K562 (cell line): ENCODE measurements at regions not wholly inside any gene's neighbourhood (a gene's known extent, or its start where the extent isn't known, plus 50 kb on each side); places are given as distances from the start of the nearest gene placed in this dataset.

Experiments used
- ATAC-seq: fragments of 200-7000 bp; cut with Tn5 transposase; 3 replicates; pipeline ENCODE4 v1.9.1; 2020; ENCODE audit warnings: moderate library complexity
- BruUV-seq: library from RNA; stranded (reverse); fragments of 400-500 nt; replicated peaks from 2 replicates; lab custom pipeline; 2021; lab: Mats Ljungman, UMichigan
- CTCF ChIA-PET: fragments of 300-600 bp; formaldehyde crosslinking; extraction: SDS; loops from one replicate; lab custom pipeline; 2021; ENCODE audit warnings: low intra/inter-chr PET ratio; lab: Yijun Ruan, JAX
- POLR2A ChIA-PET: fragments of 300-600, 350-650 bp; sonication (Branson Sonifier 250); formaldehyde crosslinking; extraction: SDS; loops from one replicate; lab custom pipeline; 2021; ENCODE audit warnings: antibody characterized with exemption, inconsistent platforms; lab: Yijun Ruan, JAX
- DNase-seq, 4 experiments: peaks; one replicate each; pipeline versions ENCODE4 v3.0.0 to v3.0.0-alpha.2; 2011 to 2018; ENCODE audit warnings: low spot score in 3 of 4, mixed read lengths in 3 of 4; ENCODE audit errors: extremely low read depth in 1 of 4
- FAIRE-seq: peaks from 2 replicates; lab custom pipeline; 2011; peaks lifted over from hg19 to GRCh38; lab: Jason Lieb, UNC
- H2AFZ ChIP-seq: 2 replicates; pipeline ENCODE4 v1.6.0; 2011; ENCODE audit warnings: low read depth, low read length, control low read depth, inconsistent platforms
- H3K27ac ChIP-seq: fragments of 200-600 bp; 3 replicates; pipeline ENCODE4 v1.8.0; 2011; ENCODE audit warnings: low read depth, mild to moderate bottlenecking, control low read depth, inconsistent platforms, low read length, moderate library complexity, mixed read lengths; ENCODE audit errors: extremely low read depth
- H3K27me3 ChIP-seq, 2 experiments: fragments of 300-600 bp in 1 of 2; 2 replicates in 1 of 2; 3 replicates in 1 of 2; pipeline versions ENCODE4 v1.6.0 to v1.8.0; 2011; ENCODE audit warnings: inconsistent platforms in 2 of 2, low read length in 2 of 2, mild to moderate bottlenecking in 1 of 2, mixed read lengths in 1 of 2, moderate library complexity in 1 of 2; ENCODE audit not compliant: control insufficient read depth in 2 of 2, insufficient read depth in 2 of 2
- H3K36me3 ChIP-seq: fragments of 300-600 bp; 3 replicates; pipeline ENCODE4 v1.8.0; 2011; ENCODE audit warnings: mild to moderate bottlenecking, low read length, inconsistent platforms; ENCODE audit not compliant: control insufficient read depth, insufficient read depth
- H3K4me1 ChIP-seq, 2 experiments: fragments of 200-600 bp in 1 of 2; replicated peaks in 1 of 2; 2 replicates in 1 of 2; 3 replicates in 1 of 2; pipeline versions ENCODE4 v1.5.1 to v1.8.0; 2011; ENCODE audit warnings: inconsistent platforms in 2 of 2, low read length in 2 of 2, mild to moderate bottlenecking in 1 of 2, mixed read lengths in 1 of 2, moderate library complexity in 1 of 2; ENCODE audit not compliant: control insufficient read depth in 2 of 2, insufficient read depth in 2 of 2
- H3K4me2 ChIP-seq: 2 replicates; pipeline ENCODE4 v1.6.1; 2011; ENCODE audit warnings: low read length, control low read depth, inconsistent platforms, mixed read lengths; ENCODE audit not compliant: insufficient read depth
- H3K4me3 ChIP-seq: fragments of 200-600 bp; sonication (generic), shearing (Covaris generic); 2 replicates; pipeline ENCODE4 v1.5.1; 2016; ENCODE audit warnings: control low read depth, inconsistent platforms
- H3K79me2 ChIP-seq: fragments of 200-600 bp; 3 replicates; pipeline ENCODE4 v1.8.0; 2011; ENCODE audit warnings: low read length, inconsistent platforms; ENCODE audit not compliant: control insufficient read depth, insufficient read depth
- H3K9ac ChIP-seq, 2 experiments: 2 replicates each; pipeline versions ENCODE4 v1.6.0 to v1.6.1; 2011; ENCODE audit warnings: low read depth in 2 of 2, low read length in 2 of 2, control low read depth in 1 of 2, inconsistent platforms in 1 of 2, mild to moderate bottlenecking in 1 of 2, mixed read lengths in 1 of 2; ENCODE audit not compliant: insufficient read depth in 1 of 2
- H3K9me1 ChIP-seq: one replicate; pipeline ENCODE4 v1.6.0; 2011; ENCODE audit warnings: inconsistent platforms, mild to moderate bottlenecking, low read length, moderate library complexity; ENCODE audit not compliant: control insufficient read depth, insufficient read depth
- H3K9me3 ChIP-seq: replicated peaks from 2 replicates; pipeline ENCODE4 v1.5.1; 2011; ENCODE audit warnings: low read depth, low read length, inconsistent platforms; ENCODE audit not compliant: control insufficient read depth, insufficient read depth
- H4K20me1 ChIP-seq: replicated peaks from 2 replicates; pipeline ENCODE4 v1.6.1; 2011; ENCODE audit warnings: low read length, inconsistent platforms, mixed read lengths; ENCODE audit not compliant: control insufficient read depth, insufficient read depth
- CHCHD3 ChIP-seq: fragments of 250-450 bp; sonication (Bioruptor Pico); IDR thresholded peaks from 2 replicates; pipeline ENCODE4 v2.1.2; 2022; ENCODE audit warnings: mild to moderate bottlenecking
- SMAD2 ChIP-seq: fragments of 150-350 bp; IDR thresholded peaks from 2 replicates; pipeline ENCODE4 v1.6.1; 2014; ENCODE audit warnings: low read depth, mild to moderate bottlenecking, low read length
- SMARCB1 ChIP-seq: IDR thresholded peaks from 2 replicates; pipeline ENCODE4 v1.6.1; 2011; ENCODE audit warnings: improper control_type of control experiment, low read depth; ENCODE audit not compliant: insufficient read length
- SRSF1 ChIP-seq: fragments of 200-400 bp; formaldehyde crosslinking; IDR thresholded peaks from 2 replicates; pipeline ENCODE4 v1.6.1; 2017; ENCODE audit warnings: mild to moderate bottlenecking, low read depth, low read length, moderate library complexity
- SRSF9 ChIP-seq: fragments of 200-400 bp; formaldehyde crosslinking; IDR thresholded peaks from 2 replicates; pipeline ENCODE4 v1.6.1; 2017; ENCODE audit warnings: low read depth, low read length, borderline replicate concordance
- TRIM25 ChIP-seq: fragments of 450-650 bp; IDR thresholded peaks from 2 replicates; pipeline ENCODE4 v1.7.0; 2016; ENCODE audit warnings: borderline replicate concordance
- XRCC3 ChIP-seq: fragments of 450-650 bp; IDR thresholded peaks from 2 replicates; pipeline ENCODE4 v1.6.1; 2017; ENCODE audit warnings: mild to moderate bottlenecking, moderate library complexity
- ZNF165 ChIP-seq: fragments of 250-450 bp; sonication (Bioruptor Pico); IDR thresholded peaks from 2 replicates; pipeline ENCODE4 v1.4.0; 2020; ENCODE audit warnings: borderline replicate concordance
- ZNF232 ChIP-seq: sonication (generic); formaldehyde crosslinking; IDR thresholded peaks from 2 replicates; pipeline ENCODE4 v1.8.0; 2022; ENCODE audit warnings: mild to moderate bottlenecking, missing genetic modification reagents
- ZNF277 ChIP-seq: fragments of 250-450 bp; sonication (Bioruptor Pico); IDR thresholded peaks from 2 replicates; pipeline ENCODE4 v1.8.0; 2022; ENCODE audit warnings: inconsistent platforms, mild to moderate bottlenecking, moderate library complexity, borderline replicate concordance
- ZNF316 ChIP-seq: fragments of 450-650 bp; IDR thresholded peaks from 2 replicates; pipeline ENCODE4 v1.6.1; 2016
- ZNF668 ChIP-seq: fragments of 250-450 bp; sonication (Bioruptor Pico); IDR thresholded peaks from 2 replicates; pipeline ENCODE4 v1.8.0; 2022; ENCODE audit warnings: mild to moderate bottlenecking, inconsistent platforms
- WGBS: fragments of 100-300 bp; shearing (Covaris generic); methylation state at CpG from one replicate; pipeline ENCODE4 v1.1.6; 2016; ENCODE audit warnings: low coverage, mixed read lengths; ENCODE audit not compliant: insufficient coverage; ENCODE audit errors: missing lambda C conversion rate; 5-methylcytosine and 5-hydroxymethylcytosine counted together
- in situ Hi-C: fragments of 300-500 bp; cut with MboI; formaldehyde crosslinking; loops from 4 replicates; pipeline ENCODE4 v1.15.0; 2018; ENCODE audit warnings: inconsistent platforms, mixed read lengths
- intact Hi-C: fragments of 100-400 bp; cut with micrococcal nuclease; formaldehyde crosslinking; loops from 2 replicates; pipeline ENCODE4 v1.14.2; 2022

- Histone ChIP-seq H3K4me3 (no peak overlapping the region), H3K9me3 (no peaks in the 10 kb centered on the region), H3K36me3 (no peaks in the 10 kb centered on the region), H4K20me1 (no peaks in the 10 kb centered on the region), H3K9ac (no peak overlapping the region), H2AFZ (no peak overlapping the region), H3K4me2 (no peak overlapping the region), H3K27ac (no peak overlapping the region), H3K9me1 (no peaks in the 10 kb centered on the region), H3K4me1 (no peaks in the 10 kb centered on the region), H3K27me3 (no peaks in the 10 kb centered on the region), H3K79me2 (no peaks in the 10 kb centered on the region)
- ChIA-PET CTCF (interaction anchor here (0.5 kb wide), 1 partner anchor 845 kb away, joined by 3 read pairs; no protein-coding TSS in a partner anchor), POLR2A (no interaction called here)
- WGBS = 0% methylated on average over 2 of the region's 2 CpGs
- no peak for FAIRE-seq
- intact Hi-C loops = no loop called here
- no peak for DNase-seq
- in situ Hi-C loops = no loop called here
- TF ChIP-seq SMARCB1 (no peak), TRIM25 (no peak), ZNF165 (no peak), SRSF9 (no peak), ZNF316 (no peak), ZNF277 (CRISPR knock-in tag) (no peak), SMAD2 (no peak), ZNF232 (CRISPR knock-in tag) (no peak), CHCHD3 (CRISPR knock-in tag) (no peak), ZNF668 (CRISPR knock-in tag) (no peak), SRSF1 (no peak), XRCC3 (no peak)
- no peak for ATAC-seq
- BruUV-seq = no TSS peak
These were observed 440.4 kb upstream of the SALL1 start for GRCh38 chr16:51591480-51591879.
